Epithelial cell of esophagus (primary cell): ENCODE measurements at regions not wholly inside any gene's neighbourhood (a gene's known extent, or its start where the extent isn't known, plus 50 kb on each side); places are given as distances from the start of the nearest gene placed in this dataset.

ENCODE experiments used
- DNase-seq: peaks from one replicate; pipeline ENCODE4 v3.0.0; 2010; ENCODE audit warnings: low read depth
- H3K4me3 ChIP-seq: 2 replicates; pipeline ENCODE4 v1.5.1; 2011; ENCODE audit warnings: mild to moderate bottlenecking, low read length, control low read depth
- TF ChIP-seq, protein P1 (sequence below): IDR thresholded peaks from 2 replicates; pipeline ENCODE4 v1.5.1; 2011; ENCODE audit warnings: low read depth, mild to moderate bottlenecking, low read length, control low read depth, inconsistent platforms; ENCODE audit not compliant: insufficient read depth; ENCODE audit errors: missing control alignments

GRCh38 chr10:113438652-113439051 lies 114.2 kb upstream of the HABP2 start:
- no peak overlapping the region for H3K4me3 ChIP-seq
- TF ChIP-seq, protein P1, sequence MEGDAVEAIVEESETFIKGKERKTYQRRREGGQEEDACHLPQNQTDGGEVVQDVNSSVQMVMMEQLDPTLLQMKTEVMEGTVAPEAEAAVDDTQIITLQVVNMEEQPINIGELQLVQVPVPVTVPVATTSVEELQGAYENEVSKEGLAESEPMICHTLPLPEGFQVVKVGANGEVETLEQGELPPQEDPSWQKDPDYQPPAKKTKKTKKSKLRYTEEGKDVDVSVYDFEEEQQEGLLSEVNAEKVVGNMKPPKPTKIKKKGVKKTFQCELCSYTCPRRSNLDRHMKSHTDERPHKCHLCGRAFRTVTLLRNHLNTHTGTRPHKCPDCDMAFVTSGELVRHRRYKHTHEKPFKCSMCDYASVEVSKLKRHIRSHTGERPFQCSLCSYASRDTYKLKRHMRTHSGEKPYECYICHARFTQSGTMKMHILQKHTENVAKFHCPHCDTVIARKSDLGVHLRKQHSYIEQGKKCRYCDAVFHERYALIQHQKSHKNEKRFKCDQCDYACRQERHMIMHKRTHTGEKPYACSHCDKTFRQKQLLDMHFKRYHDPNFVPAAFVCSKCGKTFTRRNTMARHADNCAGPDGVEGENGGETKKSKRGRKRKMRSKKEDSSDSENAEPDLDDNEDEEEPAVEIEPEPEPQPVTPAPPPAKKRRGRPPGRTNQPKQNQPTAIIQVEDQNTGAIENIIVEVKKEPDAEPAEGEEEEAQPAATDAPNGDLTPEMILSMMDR: no peak
- peak; percentile 57 for DNase-seq

- H3K4me3 ChIP-seq: no peak overlapping the region
- DNase-seq: no peak
- TF ChIP-seq, protein P1: peak; percentile 6
These were observed 111.6 kb upstream of the HABP2 start for GRCh38 chr10:113441220-113441619.

DNA sequence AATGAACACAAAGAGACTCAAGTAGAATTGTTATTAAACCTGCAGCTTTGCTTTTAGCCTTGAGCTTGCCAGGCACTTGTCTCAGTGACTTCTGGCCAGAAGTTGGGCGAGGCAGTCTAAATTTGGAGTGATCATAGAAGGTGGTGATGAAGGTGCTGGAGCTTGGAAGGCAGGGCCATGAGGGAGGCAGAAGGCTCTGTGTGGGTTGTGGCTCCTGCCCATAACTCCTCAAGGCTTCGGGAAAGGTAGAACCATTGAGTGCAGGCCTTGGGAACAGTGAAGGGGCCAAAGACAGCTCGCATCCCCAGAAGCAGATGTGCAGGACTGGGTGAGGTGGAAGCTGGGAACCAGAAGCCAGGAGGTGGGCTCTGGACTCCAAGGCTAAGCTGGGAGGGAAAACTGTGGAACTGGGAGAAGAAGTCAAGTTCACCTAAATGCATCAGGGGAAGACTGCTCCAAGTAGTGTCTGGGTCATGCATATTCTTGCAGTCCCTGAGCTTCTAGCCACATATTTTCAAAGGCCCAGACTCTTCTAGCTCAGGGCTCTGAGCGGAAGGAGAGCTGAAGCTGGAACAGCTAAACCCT lies 111.1 kb upstream of the HABP2 start:
- TF ChIP-seq, protein P1: no peak
- DNase-seq: no peak
- H3K4me3 ChIP-seq: no peak overlapping the region

GRCh38 chr10:113442336-113442735 lies 110.5 kb upstream of the HABP2 start:
- TF ChIP-seq, protein P1: no peak
- no peak overlapping the region for H3K4me3 ChIP-seq
- no peak for DNase-seq

DNA sequence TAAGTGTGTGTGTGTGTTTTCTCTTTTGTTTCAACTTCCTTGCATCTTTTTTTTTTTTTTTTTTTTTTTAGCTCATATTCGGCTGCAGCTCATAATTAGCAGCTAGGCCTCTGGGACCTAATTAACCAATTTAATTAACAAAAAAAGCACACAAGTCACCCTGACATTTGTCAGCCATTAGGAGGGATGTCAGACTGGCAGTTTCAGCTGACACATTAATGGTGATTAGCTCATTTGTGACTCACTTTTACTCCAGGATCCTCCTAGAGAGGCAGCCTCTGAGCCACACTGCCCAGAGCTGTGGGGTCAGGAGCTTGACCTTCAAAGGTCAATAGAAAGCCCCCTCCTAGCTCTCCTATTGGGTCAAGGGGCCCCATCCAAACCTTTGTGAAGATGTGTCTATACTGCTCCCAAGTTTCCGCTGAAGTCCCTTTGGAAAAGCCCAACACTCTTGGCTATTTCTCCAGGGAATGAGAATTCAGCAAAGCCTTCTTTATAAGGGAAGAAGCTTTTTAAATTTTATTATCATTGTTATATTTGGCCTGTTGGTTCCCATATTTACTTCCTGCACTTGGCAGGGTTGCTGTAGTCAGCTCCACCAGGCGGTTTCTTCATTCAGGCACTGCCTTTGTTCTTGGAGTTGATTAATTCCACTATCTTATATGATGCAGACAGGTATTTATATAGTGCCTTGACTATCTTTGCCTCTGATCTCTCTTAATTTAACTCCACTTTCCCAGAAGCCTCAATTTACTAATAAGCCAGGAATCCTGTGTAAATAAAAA lies 109.5 kb upstream of the HABP2 start:
- DNase-seq: peak; percentile 8
- TF ChIP-seq, protein P1: no peak
- no peak overlapping the region for H3K4me3 ChIP-seq

GRCh38 chr10:113444766-113445365 lies 108.0 kb upstream of the HABP2 start:
- TF ChIP-seq, protein P1: no peak
- no peak overlapping the region for H3K4me3 ChIP-seq
- DNase-seq: no peak
